Glomerular visceral epithelial cell (primary cell): ENCODE measurements at regions not wholly inside any gene's neighbourhood (a gene's known extent, or its start where the extent isn't known, plus 50 kb on each side); places are given as distances from the start of the nearest gene placed in this dataset.
"Not testable (repeated sequence)": the region's sequence is repeated elsewhere in the genome, so short reads cannot be mapped to it uniquely, and the experiment has no call there.

Source experiments
- DNase-seq: peaks from one replicate; pipeline ENCODE4 v3.0.0-alpha.2; 2016; ENCODE audit errors: extremely low spot score

DNA sequence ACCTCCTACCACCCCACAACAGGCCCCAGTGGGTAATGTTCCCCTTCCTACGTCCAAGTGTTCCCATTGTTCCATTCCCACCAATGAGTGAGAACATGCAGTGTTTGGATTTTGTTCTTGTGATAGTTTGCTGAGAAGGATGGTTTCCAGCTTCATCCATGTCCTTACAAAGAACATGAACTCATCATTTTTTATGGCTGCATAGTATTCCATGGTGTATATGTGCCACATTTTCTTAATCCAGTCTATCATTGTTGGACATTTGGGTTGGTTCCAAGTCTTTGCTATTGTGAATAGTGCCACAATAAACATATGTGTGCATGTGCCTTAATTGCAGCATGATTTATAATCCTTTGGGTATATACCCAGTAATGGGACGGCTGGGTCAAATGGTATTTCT is 81.6 kb downstream of the P2RY10 start:
- not testable (repeated sequence) for DNase-seq

DNA sequence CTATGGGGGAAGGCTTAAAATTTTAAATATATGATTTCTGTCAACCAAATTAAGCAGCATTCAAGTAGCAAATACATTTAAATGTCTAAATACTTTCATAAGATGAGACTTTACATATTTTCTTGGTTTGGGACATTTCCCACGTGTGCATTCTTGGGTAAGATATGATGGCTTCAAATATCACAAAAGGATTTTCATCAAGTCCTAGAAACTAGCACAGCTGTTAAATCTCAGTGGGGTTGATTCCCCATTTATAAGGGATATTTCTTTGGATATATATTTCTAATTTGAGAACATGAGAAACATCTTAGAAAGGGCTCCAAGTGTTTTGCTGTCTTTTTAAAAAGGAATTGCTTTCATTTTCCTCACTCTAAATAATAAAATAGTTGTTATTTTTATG is 90.2 kb downstream of the P2RY10 start:
- no peak for DNase-seq

DNA sequence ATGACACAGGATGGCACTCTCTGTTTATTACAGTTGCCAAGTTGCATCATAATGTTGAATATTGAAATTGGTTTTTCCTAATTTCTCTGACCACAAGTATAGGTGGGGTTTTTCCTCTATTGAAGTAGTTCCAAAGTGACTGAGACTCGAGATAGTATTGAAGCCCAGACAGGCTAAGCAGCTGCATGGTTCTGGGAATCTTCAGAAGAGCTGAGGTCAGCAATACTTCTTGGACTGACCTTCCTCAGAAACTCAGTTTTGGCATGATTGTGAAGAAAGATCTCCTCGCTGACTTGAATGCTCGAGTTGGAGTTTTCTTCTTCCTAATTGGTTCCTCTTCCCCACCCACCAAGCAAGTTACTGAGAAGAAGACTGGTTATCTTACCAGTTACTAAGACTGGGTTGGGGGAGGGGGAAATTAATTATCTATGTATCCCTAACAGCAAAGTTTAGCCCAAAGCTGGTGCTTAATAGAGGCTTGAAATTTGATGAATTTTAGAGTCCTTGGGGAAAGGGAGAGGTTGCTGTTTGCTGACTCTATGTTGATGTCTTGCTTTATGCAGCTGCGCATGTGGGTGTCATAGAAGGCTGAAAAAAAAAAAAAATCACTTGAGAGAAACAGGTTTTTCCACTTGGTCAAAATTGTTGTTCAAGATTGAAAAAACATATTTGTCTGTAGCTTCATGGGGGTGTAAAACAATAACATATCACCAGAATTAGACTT is 91.1 kb downstream of the P2RY10 start:
- DNase-seq = no peak

DNA sequence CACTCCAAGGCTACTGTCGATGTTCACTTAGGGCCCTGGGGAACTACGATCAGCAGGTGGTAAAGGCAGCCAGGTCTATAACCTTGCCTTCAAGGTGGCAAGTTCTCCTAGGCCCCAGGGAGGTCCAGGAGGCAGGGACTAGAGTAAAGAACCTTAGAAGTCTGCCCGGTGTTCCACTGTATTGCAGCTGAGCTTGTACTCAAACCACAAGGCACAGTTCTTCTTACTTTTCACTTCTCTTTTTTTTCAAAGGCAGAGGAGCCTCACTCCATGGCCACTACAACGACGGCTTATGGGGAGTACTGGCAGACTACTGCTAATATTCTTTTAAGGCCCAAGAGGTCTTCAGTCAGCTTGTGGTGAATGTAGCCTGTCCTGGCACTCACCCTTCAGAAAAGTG is 78.8 kb upstream of the GPR174 start:
- no peak for DNase-seq

DNA sequence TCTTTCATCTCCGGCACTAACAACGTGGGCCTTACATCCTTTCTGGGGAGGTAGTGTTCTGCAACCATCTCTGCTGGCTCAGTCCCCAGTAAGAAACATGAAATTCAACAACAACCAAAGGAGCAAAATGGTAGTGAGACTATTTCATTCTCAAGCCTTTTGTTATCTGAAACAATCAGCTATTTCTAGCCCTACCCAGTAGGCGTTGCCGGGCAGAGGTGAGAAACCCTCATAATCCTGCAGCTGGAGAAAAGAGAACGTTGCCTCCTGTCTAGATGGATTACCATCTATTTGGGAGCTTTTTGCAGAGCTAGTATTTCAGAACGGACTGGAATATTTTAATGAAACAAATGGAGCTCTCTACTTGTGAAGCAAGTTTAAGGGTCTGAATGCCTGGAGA is 66.4 kb upstream of the GPR174 start:
- no peak for DNase-seq

DNA sequence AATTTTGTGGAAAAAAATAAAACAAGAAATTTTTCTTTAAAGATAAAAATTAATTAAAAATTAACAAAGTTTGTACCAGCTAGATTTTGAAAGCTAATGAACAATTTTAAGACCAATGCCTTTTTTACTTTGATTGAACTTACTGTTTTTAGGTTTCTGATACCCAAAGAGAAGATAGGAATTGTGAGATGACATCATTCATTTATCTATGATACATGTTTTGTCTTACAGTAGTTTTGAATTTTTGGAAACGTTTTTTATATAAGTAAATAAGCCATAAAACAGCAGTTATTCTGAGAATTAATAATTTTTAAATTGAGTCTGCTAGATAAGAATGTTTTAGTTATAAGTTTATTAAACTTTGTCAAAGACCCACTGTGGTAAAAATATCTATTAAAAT is 65.0 kb upstream of the GPR174 start:
- DNase-seq = no peak

DNA sequence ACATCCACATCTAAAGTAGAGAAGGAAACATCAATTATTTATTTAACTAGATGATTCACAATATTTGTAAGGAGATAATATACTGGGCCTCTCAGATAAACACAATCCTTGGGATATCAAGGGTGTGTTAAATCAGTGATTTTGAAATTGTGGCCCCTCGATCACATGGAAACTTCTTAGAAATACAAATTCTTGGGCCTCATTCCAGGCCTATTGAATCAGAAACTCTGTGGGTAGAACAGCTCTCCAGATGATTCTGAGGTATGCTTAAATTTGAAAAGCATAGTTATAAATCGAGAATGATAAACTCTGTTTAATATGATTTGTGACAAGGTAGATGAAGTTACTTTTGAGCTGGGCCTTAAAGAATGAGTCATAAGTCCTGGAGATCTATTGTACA is 64.3 kb upstream of the GPR174 start:
- peak; percentile 8 for DNase-seq

DNA sequence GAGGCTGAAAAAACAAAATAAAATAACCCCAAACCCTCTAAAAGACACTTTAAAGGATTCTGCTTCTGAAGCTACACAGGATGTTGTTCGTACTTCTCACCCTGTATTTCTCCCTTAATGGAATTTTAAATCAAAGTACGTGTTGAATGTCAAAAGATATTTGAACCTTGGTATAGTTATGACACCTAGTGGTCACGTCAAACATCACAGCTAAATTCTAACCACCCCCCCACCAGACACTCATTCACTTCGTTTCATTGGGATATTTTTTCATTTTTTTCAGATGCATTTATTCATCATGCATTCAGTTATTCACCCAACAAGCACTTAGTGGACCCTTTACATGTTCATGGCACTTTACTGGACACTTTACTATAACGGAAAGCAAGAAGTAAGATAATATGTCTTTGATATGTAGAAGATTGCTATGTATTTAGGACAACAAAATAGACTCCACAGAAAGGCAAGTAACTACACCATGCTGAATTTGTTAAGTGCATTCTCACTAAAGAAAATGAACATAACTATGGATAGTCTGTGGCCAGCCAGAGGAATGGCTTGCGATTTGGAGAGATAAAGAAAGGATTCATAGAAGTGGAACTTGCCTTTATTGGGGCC is 62.5 kb upstream of the GPR174 start:
- peak; percentile 33 for DNase-seq

DNA sequence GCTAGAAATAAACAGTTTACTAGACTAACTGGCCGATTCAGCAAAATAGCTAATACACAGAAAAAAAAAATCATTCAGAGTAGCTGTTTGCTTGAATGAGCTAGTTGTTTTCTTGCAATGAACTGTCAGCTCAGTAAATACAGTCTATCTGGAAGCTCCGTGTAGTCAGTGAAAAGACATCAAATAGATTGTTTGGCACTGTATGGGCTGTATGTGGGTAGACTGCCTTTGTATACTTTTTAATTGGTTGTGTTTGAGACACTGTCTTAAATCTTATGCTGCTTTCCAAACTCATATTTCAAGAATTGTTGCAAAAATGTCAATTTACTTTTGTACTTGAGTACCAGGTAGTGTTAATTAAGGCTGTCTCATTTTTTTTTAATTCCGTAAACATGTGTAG is 61.6 kb upstream of the GPR174 start:
- no peak for DNase-seq

DNA sequence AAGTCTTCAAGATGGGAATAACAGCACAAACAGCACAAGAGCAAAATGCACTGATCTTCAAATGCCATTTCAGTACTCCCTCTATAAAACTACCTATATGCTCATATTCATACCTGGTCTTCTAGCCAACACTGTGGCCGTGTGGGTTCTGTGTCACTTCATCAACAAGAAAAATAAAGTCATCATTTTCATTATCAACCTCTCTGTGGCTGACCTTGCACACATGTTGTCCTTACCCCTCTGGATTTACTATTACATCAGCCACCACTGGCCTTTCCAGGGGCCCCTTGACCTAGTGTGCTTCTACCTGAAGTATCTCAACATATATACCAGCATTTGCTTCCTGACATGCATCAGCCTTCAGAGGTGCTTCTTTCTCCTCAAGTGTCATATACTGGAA is 59.6 kb upstream of the GPR174 start:
- no peak for DNase-seq

DNA sequence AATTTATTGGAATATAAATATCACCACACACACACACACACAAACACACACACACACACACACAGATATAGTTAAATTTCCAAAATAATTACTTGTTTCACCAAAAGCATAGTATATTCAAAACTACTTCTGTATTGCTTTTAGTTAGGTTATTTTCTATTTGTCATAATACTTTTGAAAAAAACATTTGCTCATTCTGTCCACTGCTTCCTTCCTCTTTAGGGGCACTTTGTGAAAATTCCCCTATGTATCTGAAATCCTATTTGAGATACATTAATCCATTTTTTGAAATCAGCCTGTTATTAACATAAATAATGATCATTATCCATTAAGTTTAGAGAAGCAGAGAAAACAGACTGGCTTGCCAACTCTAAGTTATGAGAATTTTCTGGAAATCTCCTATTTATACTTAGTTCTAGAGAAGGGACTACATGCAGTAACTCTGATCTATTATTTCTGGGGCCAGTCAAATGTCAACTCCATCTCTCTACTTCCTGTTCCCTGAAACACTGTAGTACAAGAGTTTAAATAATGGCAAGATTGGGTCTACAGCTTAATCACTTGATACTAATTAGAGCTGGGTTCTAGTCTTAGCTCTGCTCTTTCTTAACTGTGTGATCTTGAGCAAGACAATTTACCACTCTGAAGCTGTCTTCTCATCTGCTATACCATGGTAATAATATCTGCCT is 54.4 kb upstream of the GPR174 start:
- DNase-seq = no peak

DNA sequence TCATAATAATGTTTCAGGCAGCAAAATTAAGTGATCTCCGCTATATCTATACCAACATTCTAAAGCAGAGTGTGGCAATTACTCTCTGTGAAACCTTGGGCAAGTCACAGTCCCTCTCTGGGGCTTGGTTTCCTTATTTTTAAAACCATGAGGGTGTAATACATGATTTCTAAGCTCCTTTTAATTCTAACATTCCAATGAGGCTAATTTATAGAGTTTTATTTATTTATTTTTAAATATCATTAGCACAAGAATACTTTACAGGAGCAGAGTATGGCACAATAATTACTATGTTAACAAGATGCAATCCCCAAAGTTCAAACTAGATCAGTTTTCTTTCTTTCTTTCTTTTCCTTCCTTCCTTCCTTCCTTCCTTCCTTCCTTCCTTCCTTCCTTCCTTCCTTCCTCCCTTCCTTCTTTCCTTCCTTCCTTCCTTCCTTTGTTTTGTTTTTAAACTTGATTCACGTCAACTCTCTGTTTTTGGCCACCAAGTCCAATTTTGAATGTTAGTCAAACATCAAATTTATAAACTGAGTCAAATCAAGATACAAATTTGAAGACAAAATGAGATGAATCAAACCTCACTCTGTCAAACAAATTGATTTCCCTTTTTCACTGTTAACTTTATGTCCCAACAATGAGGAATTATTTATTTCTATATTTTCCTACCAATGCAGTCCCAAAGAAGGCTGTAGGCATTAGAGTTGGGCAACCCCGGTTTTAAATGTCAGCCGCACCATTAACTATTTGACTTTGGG is 50.2 kb upstream of the GPR174 start:
- DNase-seq = no peak
